Heart left ventricle (tissue), 16 donors: ENCODE measurements at regions not wholly inside any gene's neighbourhood (a gene's known extent, or its start where the extent isn't known, plus 50 kb on each side); places are given as distances from the start of the nearest gene placed in this dataset.
A peak's percentile ranks its signal among the peaks of the same experiment; 100 is the strongest.
"Not testable (repeated sequence)": the region's sequence is repeated elsewhere in the genome, so short reads cannot be mapped to it uniquely, and the experiment has no call there.

Experiments used
- ATAC-seq, 4 donors: fragments of 200-7000 bp; cut with Tn5 transposase; one replicate each; pipeline ENCODE4 v1.9.1; 2020 to 2022; ENCODE audit warnings: moderate library complexity in 4 of 4, mild to moderate bottlenecking in 3 of 4, moderate number of reproducible peaks in 1 of 4
- DNase-seq, 5 donors: peaks; one replicate each; pipeline ENCODE4 v3.0.0-alpha.2; 2020
- H3K27ac ChIP-seq, 12 donors: fragments of 200-600 bp; sonication (generic) in 4 of 12; one replicate each; pipeline versions ENCODE4 v1.5.0 to v1.8.0; 2016 to 2022; ENCODE audit warnings: mild to moderate bottlenecking in 2 of 12
- H3K27me3 ChIP-seq, 9 donors: fragments of 200-600 bp; sonication (generic) in 2 of 9; one replicate each; pipeline versions ENCODE4 v1.5.1 to v1.8.0; 2016 to 2022; ENCODE audit warnings: mild to moderate bottlenecking in 3 of 9
- H3K36me3 ChIP-seq, 9 donors: fragments of 200-600 bp; sonication (generic) in 2 of 9; one replicate each; pipeline versions ENCODE4 v1.5.0 to v1.8.0; 2018 to 2022; ENCODE audit warnings: mild to moderate bottlenecking in 2 of 9
- H3K4me1 ChIP-seq, 12 donors: fragments of 200-600 bp; sonication (generic) in 4 of 12; one replicate each; pipeline versions ENCODE4 v1.5.0 to v1.8.0; 2016 to 2022; ENCODE audit warnings: mild to moderate bottlenecking in 3 of 12
- H3K4me3 ChIP-seq, 12 donors: fragments of 200-600 bp; sonication (generic) in 4 of 12; one replicate each; pipeline versions ENCODE4 v1.5.0 to v1.8.0; 2017 to 2022; ENCODE audit warnings: mild to moderate bottlenecking in 9 of 12, moderate library complexity in 4 of 12
- H3K9me3 ChIP-seq, 12 donors: fragments of 200-600 bp; sonication (generic) in 4 of 12; one replicate each; pipeline versions ENCODE4 v1.5.0 to v1.8.0; 2016 to 2022; ENCODE audit warnings: mild to moderate bottlenecking in 1 of 12
- WGBS, 4 donors: extraction: QIAGEN DNeasy Blood & Tissue Kit in 2 of 4; methylation state at CpG; one replicate each; pipeline versions ENCODE4 v1.1.5 to v1.1.7; 2013 to 2018; 5-methylcytosine and 5-hydroxymethylcytosine counted together
- intact Hi-C, 10 donors: fragments of 100-400 bp; cut with DNase I; formaldehyde crosslinking; loops; one replicate each; pipeline versions ENCODE4 v1.11.1 to v1.14.2; 2022
- TF ChIP-seq, protein P1 (sequence below), 12 donors: fragments of 200-600 bp; sonication (generic) in 4 of 12; IDR thresholded peaks; one replicate each; pipeline versions ENCODE4 v1.5.0 to v1.8.0; 2018 to 2022; ENCODE audit warnings: antibody characterized with exemption in 12 of 12, mild to moderate bottlenecking in 5 of 12
- donor health status: ischemic (EF 13 %, LVEDD 7.1; RV severe dilation, severe dysfunction).
- donor health status: healthy with polysubstance abuse.
- donor health status: DM: no; HTN: yes; CAD: no.
- donor health status: DM: no; HTN: no; CAD: no.
- donor health status: ischemic (EF 25% LVEDD 6.9; RV normal size, moderate dysfunction).
- donor health status: ischemic (EF 25% LVEDD 5.7; RV mildly dilated, moderate dysfunction).
- donor health status: healthy.
- donor health status: DM: yes; HTN: yes; CAD: no.
- donor health status: ischemic (EF 35%, LVEDD 5.7; RV mildly dilated, moderate dysfunction).
- donor health status: nonischemic (EF 11% LVEDD 7.7; RV severe dilation, severe dysfunction).
- donor health status: DM: yes; HTN: yes; CAD: no.
- donor health status: PGD.
- donor health status: ischemic (EF 29% LVEDD 5.4; RV normal size, mild dysfunction).
- donor health status: nonischemic (EF 23%, LVEDD 6.1; RV moderate dilation, normal function).

DNA sequence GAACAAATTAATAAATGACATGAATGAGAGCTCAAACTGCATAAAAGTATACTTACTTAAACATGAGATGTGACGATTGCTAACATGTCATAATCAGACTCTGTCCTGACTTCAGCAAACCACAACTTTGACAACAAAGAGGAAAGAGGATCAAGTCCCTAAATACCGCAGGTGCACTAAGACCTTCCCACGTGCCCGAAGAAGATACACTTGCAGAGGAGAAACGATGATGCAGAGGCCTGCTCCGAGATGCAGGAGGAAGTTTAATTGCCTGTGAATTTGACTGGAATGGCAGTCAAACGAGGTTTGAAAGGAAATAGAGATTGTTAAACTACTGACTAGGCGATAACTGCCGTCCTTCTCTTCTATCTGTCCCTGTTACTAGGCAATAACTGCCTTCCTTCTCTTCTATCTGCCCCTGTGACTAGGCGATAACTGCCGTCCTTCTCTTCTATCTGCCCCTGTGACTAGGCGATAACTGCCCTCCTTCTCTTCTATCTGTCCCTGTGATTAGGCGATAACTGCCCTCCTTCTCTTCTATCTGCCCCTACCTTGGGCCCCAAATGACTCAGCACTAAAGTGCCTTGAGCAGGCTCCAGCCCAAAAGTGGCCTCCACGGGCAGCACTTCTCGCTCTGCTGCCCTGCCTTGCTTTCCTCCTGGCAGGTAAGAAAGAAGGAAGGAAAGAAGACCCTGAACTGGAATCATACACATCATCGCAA is 2226.0 kb upstream of the DEFB115 start:
- DNase-seq, H3K27me3 ChIP-seq, intact Hi-C loops, H3K36me3 ChIP-seq, ATAC-seq, H3K4me1 ChIP-seq, H3K27ac ChIP-seq, H3K4me3 ChIP-seq, H3K9me3 ChIP-seq: not testable (repeated sequence)
- whole genome bisulfite sequencing, 4 donors = 67 to 75% (median 69%) methylated on average over 15 to 16 of the region's 16 CpGs

DNA sequence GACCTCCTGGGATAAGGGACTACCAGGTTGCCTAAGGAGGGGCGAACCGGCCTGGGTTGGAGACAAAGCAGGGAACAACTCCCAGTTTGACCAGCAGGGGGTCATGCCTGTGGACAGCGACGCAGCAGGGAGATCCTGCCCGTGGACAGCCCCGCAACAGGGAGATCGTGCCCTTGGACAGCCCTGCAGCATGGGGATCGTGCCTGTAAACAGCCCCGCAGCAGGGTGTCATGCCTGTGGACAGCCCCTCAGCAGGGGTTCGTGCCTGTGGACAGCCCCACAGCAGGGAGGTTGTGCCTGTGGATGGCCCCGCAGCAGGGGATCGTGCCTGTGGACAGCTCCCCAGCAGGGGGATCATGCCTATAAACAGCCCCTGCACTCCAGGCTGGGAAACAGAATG is 2213.2 kb upstream of the DEFB115 start:
- H3K4me3 ChIP-seq, H3K36me3 ChIP-seq, ATAC-seq, H3K9me3 ChIP-seq, intact Hi-C loops, H3K27me3 ChIP-seq, H3K4me1 ChIP-seq, H3K27ac ChIP-seq: not testable (repeated sequence)
- DNase-seq = peak in 1 of 5 donors; percentile 37
- WGBS, 4 donors = 64 to 78% (median 74%) methylated on average over 8 to 12 of the region's 12 CpGs

DNA sequence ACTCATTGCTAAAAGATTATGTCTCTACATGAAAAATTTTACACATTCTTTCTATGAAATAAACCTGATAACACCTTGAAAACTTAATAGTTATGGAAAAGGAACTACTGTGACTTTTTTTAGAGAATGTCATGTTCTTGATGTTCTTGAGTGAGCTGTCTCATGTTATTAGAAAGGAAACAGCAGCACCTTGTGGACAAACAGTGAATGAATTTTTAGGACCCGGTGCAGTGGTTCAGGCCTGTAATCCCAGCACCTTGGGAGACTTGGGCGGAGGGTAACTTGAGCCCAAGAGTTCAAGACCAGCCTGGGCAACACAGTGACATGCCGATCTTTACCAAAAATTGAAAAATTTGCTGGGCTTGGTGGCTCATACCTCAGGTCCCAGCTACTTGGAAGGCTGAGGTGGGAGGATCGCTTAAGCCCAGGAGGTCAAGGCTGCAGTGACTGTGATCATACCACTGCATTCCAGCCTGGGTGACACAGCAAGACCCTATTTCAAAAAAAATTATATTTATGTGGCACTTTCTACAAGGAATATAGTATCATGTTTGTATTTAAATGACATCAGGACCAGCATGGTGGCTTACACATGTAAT is 2207.4 kb upstream of the DEFB115 start:
- H3K4me3 ChIP-seq, H3K27ac ChIP-seq, DNase-seq, H3K9me3 ChIP-seq, H3K36me3 ChIP-seq, H3K4me1 ChIP-seq, intact Hi-C loops, ATAC-seq, H3K27me3 ChIP-seq: not testable (repeated sequence)
- WGBS, 4 donors = 57 to 61% (median 59%) methylated on average over 4 of the region's 4 CpGs
- TF ChIP-seq, protein P1, sequence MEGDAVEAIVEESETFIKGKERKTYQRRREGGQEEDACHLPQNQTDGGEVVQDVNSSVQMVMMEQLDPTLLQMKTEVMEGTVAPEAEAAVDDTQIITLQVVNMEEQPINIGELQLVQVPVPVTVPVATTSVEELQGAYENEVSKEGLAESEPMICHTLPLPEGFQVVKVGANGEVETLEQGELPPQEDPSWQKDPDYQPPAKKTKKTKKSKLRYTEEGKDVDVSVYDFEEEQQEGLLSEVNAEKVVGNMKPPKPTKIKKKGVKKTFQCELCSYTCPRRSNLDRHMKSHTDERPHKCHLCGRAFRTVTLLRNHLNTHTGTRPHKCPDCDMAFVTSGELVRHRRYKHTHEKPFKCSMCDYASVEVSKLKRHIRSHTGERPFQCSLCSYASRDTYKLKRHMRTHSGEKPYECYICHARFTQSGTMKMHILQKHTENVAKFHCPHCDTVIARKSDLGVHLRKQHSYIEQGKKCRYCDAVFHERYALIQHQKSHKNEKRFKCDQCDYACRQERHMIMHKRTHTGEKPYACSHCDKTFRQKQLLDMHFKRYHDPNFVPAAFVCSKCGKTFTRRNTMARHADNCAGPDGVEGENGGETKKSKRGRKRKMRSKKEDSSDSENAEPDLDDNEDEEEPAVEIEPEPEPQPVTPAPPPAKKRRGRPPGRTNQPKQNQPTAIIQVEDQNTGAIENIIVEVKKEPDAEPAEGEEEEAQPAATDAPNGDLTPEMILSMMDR (IDR thresholded peaks at IDR 0.05) = peak in 6 of 12 donors; percentile 9 to 24 (median 18)

- DNase-seq, H3K27ac ChIP-seq, ATAC-seq, H3K4me3 ChIP-seq, H3K4me1 ChIP-seq, H3K27me3 ChIP-seq, intact Hi-C loops, H3K36me3 ChIP-seq: not testable (repeated sequence)
- TF ChIP-seq, protein P1 (IDR thresholded peaks at IDR 0.05) = peak in 10 of 12 donors; percentile 22 to 56 (median 35)
- H3K9me3 ChIP-seq = peaks cover 0 to 10% (median 0%) of the 10 kb centered on the region in 12 donors
- 27 to 30% (median 29%) methylated on average over 6 of the region's 6 CpGs for WGBS, 4 donors
Observed at GRCh38 chr20:29057866-29058484, 2199.5 kb upstream of the DEFB115 start.

GRCh38 chr20:29062451-29062850 is 2195.0 kb upstream of the DEFB115 start:
- H3K36me3 ChIP-seq, intact Hi-C loops, H3K27ac ChIP-seq, DNase-seq, ATAC-seq, H3K4me1 ChIP-seq, H3K27me3 ChIP-seq, H3K4me3 ChIP-seq: not testable (repeated sequence)
- H3K9me3 ChIP-seq = peaks cover 0 to 39% (median 11%) of the 10 kb centered on the region in 12 donors
- 68 to 79% (median 76%) methylated on average over 11 of the region's 11 CpGs for WGBS, 4 donors

DNA sequence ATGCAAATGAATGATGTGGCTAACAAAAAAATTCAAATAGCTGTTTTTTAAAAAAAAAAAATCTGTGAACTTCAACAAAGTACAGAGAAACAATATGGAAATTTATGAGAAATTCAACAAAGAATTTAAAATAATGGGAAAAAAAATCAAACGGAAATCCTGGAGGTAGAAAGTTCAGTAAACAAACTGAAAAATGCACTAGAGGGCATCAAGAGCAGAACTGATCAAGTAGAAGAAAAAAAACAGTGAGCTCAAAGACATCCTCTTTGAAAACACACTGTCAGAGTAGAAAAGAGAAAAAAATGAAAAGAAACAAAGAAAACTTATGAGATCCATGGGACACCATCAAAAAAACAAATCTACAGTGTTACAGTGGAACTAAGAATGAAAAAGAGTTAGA is 2191.1 kb upstream of the DEFB115 start:
- DNase-seq, H3K27me3 ChIP-seq, H3K4me3 ChIP-seq, intact Hi-C loops, H3K36me3 ChIP-seq, H3K4me1 ChIP-seq, ATAC-seq, H3K27ac ChIP-seq: not testable (repeated sequence)
- WGBS, 4 donors = 41 to 53% (median 45%) methylated on average over 1 of the region's 1 CpG
- peaks cover 0 to 47% (median 16%) of the 10 kb centered on the region in 12 donors for H3K9me3 ChIP-seq

- WGBS, 4 donors = 71 to 75% (median 73%) methylated on average over 8 of the region's 8 CpGs
- peak in 1 of 5 donors; percentile 42 for DNase-seq
- intact Hi-C loops, H3K27ac ChIP-seq, H3K27me3 ChIP-seq, H3K4me1 ChIP-seq, ATAC-seq, H3K4me3 ChIP-seq, H3K36me3 ChIP-seq: not testable (repeated sequence)
- peaks cover 0 to 31% (median 5%) of the 10 kb centered on the region in 12 donors for H3K9me3 ChIP-seq
Observed at GRCh38 chr20:29073640-29074039, 2183.8 kb upstream of the DEFB115 start.
